GM23338 (cell line): ENCODE measurements at regions not wholly inside any gene's neighbourhood (a gene's known extent, or its start where the extent isn't known, plus 50 kb on each side); places are given as distances from the start of the nearest gene placed in this dataset.

Experiments
- ATAC-seq: fragments of 200-7000 bp; cut with Tn5 transposase; 3 replicates; pipeline ENCODE4 v1.9.1; 2020
- DNase-seq: peaks from one replicate; pipeline ENCODE4 v3.0.0-alpha.2; 2015; ENCODE audit warnings: low spot score
- H2AFZ ChIP-seq: fragments of 200-600 bp; sonication (generic); 2 replicates; pipeline ENCODE4 v1.8.0; 2016; ENCODE audit warnings: antibody characterized with exemption, mild to moderate bottlenecking, moderate library complexity
- H3F3A ChIP-seq: fragments of 200-600 bp; sonication (generic); replicated peaks from 2 replicates; pipeline ENCODE4 v1.8.0; 2017; ENCODE audit warnings: antibody characterized with exemption, mixed run types, low read depth
- H3K27ac ChIP-seq: fragments of 200-600 bp; sonication (generic); 2 replicates; pipeline ENCODE4 v1.6.1; 2016; ENCODE audit warnings: low read depth
- H3K27me3 ChIP-seq: fragments of 200-600 bp; sonication (generic); 2 replicates; pipeline ENCODE4 v1.8.0; 2016; ENCODE audit warnings: mild to moderate bottlenecking, mixed run types, moderate library complexity; ENCODE audit not compliant: insufficient read depth
- H3K36me3 ChIP-seq: fragments of 200-600 bp; sonication (generic); 2 replicates; pipeline ENCODE4 v1.8.0; 2016; ENCODE audit warnings: mild to moderate bottlenecking; ENCODE audit not compliant: insufficient read depth
- H3K4me1 ChIP-seq: fragments of 200-600 bp; sonication (generic); 2 replicates; pipeline ENCODE4 v1.8.0; 2016; ENCODE audit warnings: mild to moderate bottlenecking, moderate library complexity; ENCODE audit not compliant: insufficient read depth
- H3K4me2 ChIP-seq: fragments of 200-600 bp; sonication (generic); 2 replicates; pipeline ENCODE4 v1.7.1; 2017; ENCODE audit warnings: mixed run types
- H3K4me3 ChIP-seq: fragments of 200-600 bp; sonication (generic); 2 replicates; pipeline ENCODE4 v1.6.1; 2016; ENCODE audit warnings: mixed run types
- H3K79me2 ChIP-seq: fragments of 200-600 bp; sonication (generic); replicated peaks from 2 replicates; pipeline ENCODE4 v1.8.0; 2017; ENCODE audit warnings: mild to moderate bottlenecking; ENCODE audit not compliant: insufficient read depth
- H3K9me2 ChIP-seq: fragments of 200-600 bp; sonication (generic); 2 replicates; pipeline ENCODE4 v1.8.0; 2017; ENCODE audit not compliant: insufficient read depth
- H4K20me1 ChIP-seq: fragments of 200-600 bp; sonication (generic); replicated peaks from 2 replicates; pipeline ENCODE4 v1.8.0; 2017; ENCODE audit warnings: mild to moderate bottlenecking; ENCODE audit not compliant: insufficient read depth
- H3K27ac Mint-ChIP-seq: 2 replicates; pipeline ENCODE4 v1.8.0; 2020; ENCODE audit warnings: inconsistent platforms, mild to moderate bottlenecking, moderate library complexity, mixed read lengths
- H3K27me3 Mint-ChIP-seq: 3 replicates; pipeline ENCODE4 v1.8.0; 2022; ENCODE audit warnings: low read depth, mild to moderate bottlenecking, moderate library complexity, mixed read lengths, inconsistent platforms; ENCODE audit not compliant: insufficient read depth, poor library complexity
- H3K36me3 Mint-ChIP-seq: 3 replicates; pipeline ENCODE4 v1.8.0; 2021; ENCODE audit warnings: low read depth, mild to moderate bottlenecking, inconsistent platforms, moderate library complexity, mixed read lengths
- H3K4me1 Mint-ChIP-seq: 3 replicates; pipeline ENCODE4 v1.8.0; 2020; ENCODE audit warnings: mild to moderate bottlenecking, inconsistent platforms, mixed read lengths
- H3K4me3 Mint-ChIP-seq: 3 replicates; pipeline ENCODE4 v1.8.0; 2021; ENCODE audit warnings: moderate library complexity, mild to moderate bottlenecking, inconsistent platforms, mixed read lengths
- H3K9me3 Mint-ChIP-seq: 3 replicates; pipeline ENCODE4 v1.8.0; 2020; ENCODE audit warnings: moderate library complexity, mild to moderate bottlenecking, inconsistent platforms, mixed read lengths
- CREB1 ChIP-seq: fragments of 250-450 bp; sonication (Bioruptor Pico); IDR thresholded peaks from 2 replicates; pipeline ENCODE4 v1.5.0; 2020; ENCODE audit warnings: low read depth, mild to moderate bottlenecking, moderate library complexity
- CTCF ChIP-seq, 2 experiments: fragments of 200-600 bp in 1 of 2; sonication (generic) in 1 of 2; conservative IDR thresholded peaks; 2 replicates each; pipeline versions ENCODE4 v1.5.1 to v1.6.1; 2016 to 2017; ENCODE audit warnings: antibody characterized with exemption in 2 of 2, low read depth in 2 of 2, mild to moderate bottlenecking in 2 of 2, moderate library complexity in 1 of 2
- ETS1 ChIP-seq: IDR thresholded peaks from 2 replicates; pipeline ENCODE4 v1.6.1; 2016; ENCODE audit warnings: antibody characterized with exemption
- EZH2 ChIP-seq: fragments of 200-600 bp; sonication (generic); IDR thresholded peaks from one replicate; pipeline ENCODE4 v1.8.0; 2017; ENCODE audit warnings: antibody characterized with exemption, mild to moderate bottlenecking, low read depth; ENCODE audit not compliant: unreplicated experiment
- EZH2phosphoT487 ChIP-seq: fragments of 200-600 bp; sonication (generic); IDR thresholded peaks from one replicate; pipeline ENCODE4 v1.8.1; 2018; ENCODE audit warnings: antibody characterized with exemption; ENCODE audit not compliant: unreplicated experiment
- JUNB ChIP-seq: IDR thresholded peaks from one replicate; pipeline ENCODE4 v1.6.1; 2016; ENCODE audit warnings: antibody characterized with exemption; ENCODE audit not compliant: unreplicated experiment
- NANOG ChIP-seq: IDR thresholded peaks from 2 replicates; pipeline ENCODE4 v1.6.1; 2016; ENCODE audit warnings: antibody characterized with exemption, borderline replicate concordance
- POLR2AphosphoS5 ChIP-seq: IDR thresholded peaks from 2 replicates; pipeline ENCODE4 v1.6.1; 2016; ENCODE audit warnings: antibody characterized with exemption, low read depth
- STAT1 ChIP-seq: IDR thresholded peaks from one replicate; pipeline ENCODE4 v1.6.1; 2016; ENCODE audit warnings: antibody characterized with exemption; ENCODE audit not compliant: unreplicated experiment
- ZNF114 ChIP-seq: fragments of 250-450 bp; sonication (Bioruptor Pico); IDR thresholded peaks from 2 replicates; pipeline ENCODE4 v1.5.0; 2020; ENCODE audit warnings: mild to moderate bottlenecking, moderate library complexity
- ZNF331 ChIP-seq: fragments of 250-450 bp; sonication (Bioruptor Pico); IDR thresholded peaks from 2 replicates; pipeline ENCODE4 v1.5.0; 2020; ENCODE audit warnings: low read depth, mild to moderate bottlenecking, moderate library complexity
- TF ChIP-seq, protein P1 (sequence below): IDR thresholded peaks from one replicate; pipeline ENCODE4 v1.6.1; 2018; ENCODE audit warnings: antibody characterized with exemption; ENCODE audit not compliant: unreplicated experiment
- TF ChIP-seq, protein P2 (sequence below): fragments of 250-450 bp; sonication (Bioruptor Pico); IDR thresholded peaks from 2 replicates; pipeline ENCODE4 v1.5.0; 2020; ENCODE audit warnings: mild to moderate bottlenecking, moderate library complexity

GRCh38 chr15:61282661-61283060 is 53.6 kb upstream of the RORA start:
- Histone ChIP-seq H3K27ac (no peak overlapping the region), H3K79me2 (no peaks in the 10 kb centered on the region), H2AFZ (peak overlapping the region; percentile 15; the same call in 1 of the 2 replicates), H4K20me1 (no peaks in the 10 kb centered on the region), H3K9me2 (no peaks in the 10 kb centered on the region), H3K27me3 (no peaks in the 10 kb centered on the region), H3K4me1 (no peaks in the 10 kb centered on the region), H3K36me3 (no peaks in the 10 kb centered on the region), H3F3A (no peaks in the 10 kb centered on the region), H3K4me3 (no peak overlapping the region), H3K4me2 (no peak overlapping the region)
- H3K4me3 Mint-ChIP-seq = no peak overlapping the region
- no peaks in the 10 kb centered on the region for H3K4me1 Mint-ChIP-seq
- ATAC-seq = no peak
- no peaks in the 10 kb centered on the region for H3K27me3 Mint-ChIP-seq
- TF ChIP-seq CTCF (conservative IDR thresholded peaks at IDR 0.05; ENCODE audit: low read depth in 2 of 2) (no peak), ZNF114 (CRISPR knock-in tag) (no peak), STAT1 (no peak), ZNF331 (CRISPR knock-in tag) (no peak), EZH2 (no peak), EZH2phosphoT487 (no peak), ETS1 (no peak), POLR2AphosphoS5 (no peak), JUNB (no peak), NANOG (no peak), CREB1 (CRISPR knock-in tag) (no peak)
- TF ChIP-seq, protein P1, sequence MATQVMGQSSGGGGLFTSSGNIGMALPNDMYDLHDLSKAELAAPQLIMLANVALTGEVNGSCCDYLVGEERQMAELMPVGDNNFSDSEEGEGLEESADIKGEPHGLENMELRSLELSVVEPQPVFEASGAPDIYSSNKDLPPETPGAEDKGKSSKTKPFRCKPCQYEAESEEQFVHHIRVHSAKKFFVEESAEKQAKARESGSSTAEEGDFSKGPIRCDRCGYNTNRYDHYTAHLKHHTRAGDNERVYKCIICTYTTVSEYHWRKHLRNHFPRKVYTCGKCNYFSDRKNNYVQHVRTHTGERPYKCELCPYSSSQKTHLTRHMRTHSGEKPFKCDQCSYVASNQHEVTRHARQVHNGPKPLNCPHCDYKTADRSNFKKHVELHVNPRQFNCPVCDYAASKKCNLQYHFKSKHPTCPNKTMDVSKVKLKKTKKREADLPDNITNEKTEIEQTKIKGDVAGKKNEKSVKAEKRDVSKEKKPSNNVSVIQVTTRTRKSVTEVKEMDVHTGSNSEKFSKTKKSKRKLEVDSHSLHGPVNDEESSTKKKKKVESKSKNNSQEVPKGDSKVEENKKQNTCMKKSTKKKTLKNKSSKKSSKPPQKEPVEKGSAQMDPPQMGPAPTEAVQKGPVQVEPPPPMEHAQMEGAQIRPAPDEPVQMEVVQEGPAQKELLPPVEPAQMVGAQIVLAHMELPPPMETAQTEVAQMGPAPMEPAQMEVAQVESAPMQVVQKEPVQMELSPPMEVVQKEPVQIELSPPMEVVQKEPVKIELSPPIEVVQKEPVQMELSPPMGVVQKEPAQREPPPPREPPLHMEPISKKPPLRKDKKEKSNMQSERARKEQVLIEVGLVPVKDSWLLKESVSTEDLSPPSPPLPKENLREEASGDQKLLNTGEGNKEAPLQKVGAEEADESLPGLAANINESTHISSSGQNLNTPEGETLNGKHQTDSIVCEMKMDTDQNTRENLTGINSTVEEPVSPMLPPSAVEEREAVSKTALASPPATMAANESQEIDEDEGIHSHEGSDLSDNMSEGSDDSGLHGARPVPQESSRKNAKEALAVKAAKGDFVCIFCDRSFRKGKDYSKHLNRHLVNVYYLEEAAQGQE = no peak
- TF ChIP-seq, protein P2, sequence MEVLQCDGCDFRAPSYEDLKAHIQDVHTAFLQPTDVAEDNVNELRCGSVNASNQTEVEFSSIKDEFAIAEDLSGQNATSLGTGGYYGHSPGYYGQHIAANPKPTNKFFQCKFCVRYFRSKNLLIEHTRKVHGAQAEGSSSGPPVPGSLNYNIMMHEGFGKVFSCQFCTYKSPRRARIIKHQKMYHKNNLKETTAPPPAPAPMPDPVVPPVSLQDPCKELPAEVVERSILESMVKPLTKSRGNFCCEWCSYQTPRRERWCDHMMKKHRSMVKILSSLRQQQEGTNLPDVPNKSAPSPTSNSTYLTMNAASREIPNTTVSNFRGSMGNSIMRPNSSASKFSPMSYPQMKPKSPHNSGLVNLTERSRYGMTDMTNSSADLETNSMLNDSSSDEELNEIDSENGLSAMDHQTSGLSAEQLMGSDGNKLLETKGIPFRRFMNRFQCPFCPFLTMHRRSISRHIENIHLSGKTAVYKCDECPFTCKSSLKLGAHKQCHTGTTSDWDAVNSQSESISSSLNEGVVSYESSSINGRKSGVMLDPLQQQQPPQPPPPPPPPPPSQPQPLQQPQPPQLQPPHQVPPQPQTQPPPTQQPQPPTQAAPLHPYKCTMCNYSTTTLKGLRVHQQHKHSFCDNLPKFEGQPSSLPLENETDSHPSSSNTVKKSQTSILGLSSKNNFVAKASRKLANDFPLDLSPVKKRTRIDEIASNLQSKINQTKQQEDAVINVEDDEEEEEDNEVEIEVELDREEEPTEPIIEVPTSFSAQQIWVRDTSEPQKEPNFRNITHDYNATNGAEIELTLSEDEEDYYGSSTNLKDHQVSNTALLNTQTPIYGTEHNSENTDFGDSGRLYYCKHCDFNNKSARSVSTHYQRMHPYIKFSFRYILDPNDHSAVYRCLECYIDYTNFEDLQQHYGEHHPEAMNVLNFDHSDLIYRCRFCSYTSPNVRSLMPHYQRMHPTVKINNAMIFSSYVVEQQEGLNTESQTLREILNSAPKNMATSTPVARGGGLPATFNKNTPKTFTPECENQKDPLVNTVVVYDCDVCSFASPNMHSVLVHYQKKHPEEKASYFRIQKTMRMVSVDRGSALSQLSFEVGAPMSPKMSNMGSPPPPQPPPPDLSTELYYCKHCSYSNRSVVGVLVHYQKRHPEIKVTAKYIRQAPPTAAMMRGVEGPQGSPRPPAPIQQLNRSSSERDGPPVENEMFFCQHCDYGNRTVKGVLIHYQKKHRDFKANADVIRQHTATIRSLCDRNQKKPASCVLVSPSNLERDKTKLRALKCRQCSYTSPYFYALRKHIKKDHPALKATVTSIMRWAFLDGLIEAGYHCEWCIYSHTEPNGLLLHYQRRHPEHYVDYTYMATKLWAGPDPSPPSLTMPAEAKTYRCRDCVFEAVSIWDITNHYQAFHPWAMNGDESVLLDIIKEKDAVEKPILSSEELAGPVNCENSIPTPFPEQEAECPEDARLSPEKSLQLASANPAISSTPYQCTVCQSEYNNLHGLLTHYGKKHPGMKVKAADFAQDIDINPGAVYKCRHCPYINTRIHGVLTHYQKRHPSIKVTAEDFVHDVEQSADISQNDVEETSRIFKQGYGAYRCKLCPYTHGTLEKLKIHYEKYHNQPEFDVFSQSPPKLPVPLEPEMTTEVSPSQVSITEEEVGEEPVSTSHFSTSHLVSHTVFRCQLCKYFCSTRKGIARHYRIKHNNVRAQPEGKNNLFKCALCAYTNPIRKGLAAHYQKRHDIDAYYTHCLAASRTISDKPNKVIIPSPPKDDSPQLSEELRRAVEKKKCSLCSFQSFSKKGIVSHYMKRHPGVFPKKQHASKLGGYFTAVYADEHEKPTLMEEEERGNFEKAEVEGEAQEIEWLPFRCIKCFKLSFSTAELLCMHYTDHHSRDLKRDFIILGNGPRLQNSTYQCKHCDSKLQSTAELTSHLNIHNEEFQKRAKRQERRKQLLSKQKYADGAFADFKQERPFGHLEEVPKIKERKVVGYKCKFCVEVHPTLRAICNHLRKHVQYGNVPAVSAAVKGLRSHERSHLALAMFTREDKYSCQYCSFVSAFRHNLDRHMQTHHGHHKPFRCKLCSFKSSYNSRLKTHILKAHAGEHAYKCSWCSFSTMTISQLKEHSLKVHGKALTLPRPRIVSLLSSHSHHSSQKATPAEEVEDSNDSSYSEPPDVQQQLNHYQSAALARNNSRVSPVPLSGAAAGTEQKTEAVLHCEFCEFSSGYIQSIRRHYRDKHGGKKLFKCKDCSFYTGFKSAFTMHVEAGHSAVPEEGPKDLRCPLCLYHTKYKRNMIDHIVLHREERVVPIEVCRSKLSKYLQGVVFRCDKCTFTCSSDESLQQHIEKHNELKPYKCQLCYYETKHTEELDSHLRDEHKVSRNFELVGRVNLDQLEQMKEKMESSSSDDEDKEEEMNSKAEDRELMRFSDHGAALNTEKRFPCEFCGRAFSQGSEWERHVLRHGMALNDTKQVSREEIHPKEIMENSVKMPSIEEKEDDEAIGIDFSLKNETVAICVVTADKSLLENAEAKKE = no peak
- no peaks in the 10 kb centered on the region; the same call in 2 of the 3 replicates for H3K9me3 Mint-ChIP-seq
- H3K36me3 Mint-ChIP-seq = no peaks in the 10 kb centered on the region
- no peak for DNase-seq
- no peak overlapping the region for H3K27ac Mint-ChIP-seq
